ENCODE measurements at regions not wholly inside any gene's neighbourhood (a gene's known extent, or its start where the extent isn't known, plus 50 kb on each side); places are given as distances from the start of the nearest gene placed in this dataset.

- no peak for DNase-seq (ENCODE audit: low spot score)
Measured at GRCh38 chr2:105652014-105652796, 92.5 kb upstream of the NCK2 start.

DNA sequence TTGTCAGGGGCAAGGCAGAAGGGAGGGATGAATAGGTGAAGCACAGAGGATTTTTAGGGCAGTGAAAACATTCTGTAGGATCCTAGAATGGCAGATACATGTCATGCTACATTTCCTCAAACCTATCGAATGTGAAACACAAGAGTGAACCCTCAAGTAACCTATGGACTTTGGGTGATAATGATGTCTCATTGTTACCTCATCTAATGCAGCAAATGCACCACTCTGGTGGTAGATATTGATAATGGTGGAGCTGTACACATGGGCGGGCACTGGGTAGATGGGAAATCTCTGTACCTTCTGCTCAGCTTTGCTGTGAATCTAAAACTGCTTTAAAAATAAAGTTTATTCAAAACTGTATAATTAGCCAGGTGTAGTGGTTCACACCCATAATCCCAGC, 95.2 kb upstream of the NCK2 start:
- DNase-seq (ENCODE audit: low spot score) = no peak

- DNase-seq (ENCODE audit: low spot score) = no peak
Measured at GRCh38 chr2:105647731-105648130, 97.0 kb upstream of the NCK2 start.

DNA sequence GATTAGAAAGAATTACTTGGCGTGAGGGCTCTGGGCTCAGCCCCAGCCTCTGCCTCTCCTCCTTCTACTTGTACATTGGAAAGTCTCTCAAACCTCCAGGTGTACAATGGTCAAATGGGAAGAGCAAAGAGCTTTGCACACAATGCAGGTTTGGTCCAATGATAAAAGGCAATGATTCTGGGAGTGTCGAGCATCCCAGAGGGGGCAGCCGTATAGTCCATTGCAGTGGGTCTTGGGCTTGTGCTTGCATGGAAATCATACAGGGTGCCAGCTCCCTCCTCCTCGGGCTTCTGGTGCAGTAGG, 98.0 kb upstream of the NCK2 start:
- no peak for DNase-seq (ENCODE audit: low spot score)

DNA sequence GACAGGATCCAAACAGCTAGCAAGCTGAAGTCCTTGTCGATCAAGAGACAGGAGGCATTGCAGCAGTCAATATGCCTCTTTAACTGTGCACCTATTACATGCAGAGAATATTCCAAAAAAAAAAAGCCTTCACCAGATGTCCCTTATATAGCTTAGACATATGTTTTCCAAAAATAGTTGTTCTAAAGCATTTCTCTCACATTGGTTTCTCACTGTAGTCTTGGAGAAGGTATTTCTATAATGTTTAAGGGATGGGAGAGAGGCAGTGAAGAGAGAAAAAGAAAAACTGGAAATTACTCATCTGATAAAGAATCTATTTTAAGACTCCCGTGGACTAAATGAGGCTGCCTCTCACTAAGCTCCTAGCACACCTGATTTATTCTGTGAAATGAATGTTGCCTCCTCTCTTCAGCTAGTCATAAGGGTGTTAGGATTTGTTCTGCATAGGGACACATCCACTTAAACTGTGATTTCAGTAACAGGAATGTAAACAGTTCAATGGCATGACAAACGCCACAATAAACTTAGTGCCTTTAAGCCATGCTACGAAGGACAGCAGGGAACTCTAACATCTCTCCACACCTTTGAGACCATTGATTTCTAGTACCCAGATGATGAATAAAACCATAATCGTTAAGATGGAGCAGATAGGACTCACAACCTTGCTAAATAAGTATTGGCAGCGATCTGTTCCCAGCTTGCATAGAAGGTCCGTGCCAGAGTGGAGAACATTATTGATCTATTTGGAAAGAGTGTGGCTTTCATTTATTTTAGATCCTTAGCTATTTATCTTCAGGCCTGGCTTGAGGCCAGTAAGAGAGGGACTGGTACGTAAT, 98.6 kb upstream of the NCK2 start:
- no peak for DNase-seq (ENCODE audit: low spot score)

- no peak for DNase-seq (ENCODE audit: low spot score)
Measured at GRCh38 chr2:105645031-105645937, 99.4 kb upstream of the NCK2 start.

DNA sequence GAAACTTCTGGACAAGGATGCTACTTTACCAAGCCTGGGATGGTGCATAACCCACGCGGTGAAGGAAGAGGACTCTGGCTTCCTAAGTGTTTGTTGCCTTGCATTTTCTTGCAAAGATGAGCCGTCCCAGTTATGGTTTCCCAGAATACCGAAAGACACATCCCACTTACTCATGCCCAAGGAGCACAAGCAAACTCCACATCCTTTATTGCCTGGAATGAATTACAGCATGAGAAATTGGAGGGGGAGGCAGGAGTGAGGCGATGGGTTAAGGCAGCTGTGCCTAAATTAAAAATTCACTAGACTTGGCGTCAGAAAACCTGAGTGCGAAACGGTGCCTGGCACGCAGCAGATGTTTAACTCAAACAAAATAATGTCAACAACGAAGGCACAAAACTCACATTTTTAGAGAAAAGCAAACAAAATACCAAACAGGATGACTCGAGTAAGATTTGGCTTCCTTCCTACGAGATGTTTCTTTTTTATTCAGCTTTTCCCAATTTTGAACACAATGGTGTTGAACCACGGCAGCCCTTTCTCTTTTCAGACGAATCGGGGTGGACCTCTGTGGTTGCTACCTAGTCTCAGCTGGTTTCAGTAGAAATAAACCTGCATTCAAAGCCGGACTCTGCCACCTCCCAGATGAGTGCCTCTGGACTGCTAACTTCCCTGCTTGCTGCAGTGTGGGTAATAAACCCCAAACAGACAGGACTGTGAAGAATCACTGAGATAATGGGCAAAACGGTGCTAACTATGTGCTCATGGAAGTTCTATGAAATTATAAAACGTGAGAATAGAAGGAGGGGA, 100.3 kb upstream of the NCK2 start:
- DNase-seq (ENCODE audit: low spot score) = peak; percentile 25

DNA sequence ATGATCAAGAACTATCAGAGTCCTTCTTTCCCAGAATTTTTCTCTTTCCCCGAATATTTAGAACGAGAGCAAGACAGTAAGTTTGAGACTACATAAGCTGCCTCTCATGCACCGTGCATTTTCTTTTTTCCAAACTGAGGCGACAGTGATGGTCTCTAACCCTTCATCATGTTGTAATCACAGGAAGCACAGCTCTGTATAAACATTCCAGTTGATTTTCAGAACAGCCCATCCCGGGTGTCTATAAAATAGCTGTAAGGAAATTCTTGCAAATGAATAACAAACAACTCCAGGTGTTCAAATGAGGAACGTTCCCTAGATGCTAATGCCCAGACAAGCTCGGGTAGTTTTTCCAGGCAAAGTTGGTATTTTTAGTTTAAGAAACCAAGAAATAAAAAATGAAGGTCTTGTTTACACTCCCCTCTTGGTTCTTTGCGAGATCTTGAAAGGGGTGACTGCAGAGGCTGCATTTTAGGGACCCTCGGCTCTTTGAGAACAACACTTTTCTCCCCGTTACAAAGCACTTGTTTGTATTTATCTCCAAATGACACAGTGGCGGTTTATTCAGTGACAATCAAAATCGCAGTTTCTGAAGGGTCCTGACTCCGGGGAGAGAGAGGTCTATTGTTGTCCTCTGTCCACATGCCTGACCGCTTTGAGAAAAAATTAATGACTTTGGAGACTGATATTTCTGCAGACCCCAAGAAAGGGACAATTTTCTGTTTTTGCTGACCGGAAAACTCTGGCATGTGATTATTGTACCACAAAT, 101.1 kb upstream of the NCK2 start:
- no peak for DNase-seq (ENCODE audit: low spot score)

GRCh38 chr2:105641389-105641811, 103.3 kb upstream of the NCK2 start:
- no peak for DNase-seq (ENCODE audit: low spot score)

GRCh38 chr2:105640246-105640645, 104.5 kb upstream of the NCK2 start:
- DNase-seq (ENCODE audit: low spot score) = no peak

- DNase-seq (ENCODE audit: low spot score) = no peak
Measured at GRCh38 chr2:105636109-105636740, 108.5 kb upstream of the NCK2 start.

- DNase-seq (ENCODE audit: low spot score) = no peak
Measured at GRCh38 chr2:105635564-105635963, 109.1 kb upstream of the NCK2 start.

DNA sequence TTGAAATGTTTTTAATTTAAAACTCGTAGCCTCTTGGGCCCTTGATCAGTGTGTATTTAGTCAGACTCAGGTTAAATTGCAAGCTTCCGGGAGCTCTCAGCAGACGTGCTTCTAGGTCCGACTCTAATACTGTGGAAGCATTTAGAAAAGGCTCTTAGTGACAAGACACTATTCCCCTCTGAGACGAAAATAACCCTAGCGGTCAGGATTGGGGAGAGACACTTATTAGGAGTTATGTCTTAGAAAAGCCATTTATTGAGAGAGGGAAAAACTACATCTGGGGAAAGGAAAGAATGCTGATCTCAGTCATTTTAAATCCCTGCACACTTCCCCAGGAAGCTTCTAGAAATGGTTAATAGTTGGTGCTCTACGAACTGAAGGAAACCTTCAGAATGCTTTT, 110.5 kb upstream of the NCK2 start:
- no peak for DNase-seq (ENCODE audit: low spot score)

GRCh38 chr2:105631922-105632321, 112.8 kb upstream of the NCK2 start:
- no peak for DNase-seq (ENCODE audit: low spot score)

DNA sequence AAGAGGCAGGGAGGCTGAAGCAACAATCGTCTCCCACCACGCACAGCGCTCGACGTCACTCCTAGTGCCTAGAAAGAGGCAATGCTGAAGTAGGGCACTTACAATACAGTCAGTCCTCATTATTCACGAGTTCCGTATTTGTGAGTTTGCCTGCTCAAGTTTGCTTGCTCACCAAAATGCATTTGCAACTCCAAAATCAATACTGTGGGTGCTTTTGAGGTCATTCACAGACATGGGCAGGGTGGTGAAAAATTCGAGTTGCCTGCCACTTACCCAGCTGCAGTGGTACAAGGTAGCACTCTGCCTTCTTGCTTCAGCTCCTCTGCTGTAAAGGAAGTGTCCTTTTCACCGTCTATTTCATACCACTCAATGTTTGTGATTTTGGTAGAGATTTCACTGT, 113.7 kb upstream of the NCK2 start:
- DNase-seq (ENCODE audit: low spot score) = no peak

GRCh38 chr2:105629634-105630033, 115.1 kb upstream of the NCK2 start:
- DNase-seq (ENCODE audit: low spot score) = no peak

- DNase-seq (ENCODE audit: low spot score) = no peak
Measured at GRCh38 chr2:105627534-105627933, 117.2 kb upstream of the NCK2 start.

- no peak for DNase-seq (ENCODE audit: low spot score)
Measured at GRCh38 chr2:105626966-105627340, 117.8 kb upstream of the NCK2 start.

DNA sequence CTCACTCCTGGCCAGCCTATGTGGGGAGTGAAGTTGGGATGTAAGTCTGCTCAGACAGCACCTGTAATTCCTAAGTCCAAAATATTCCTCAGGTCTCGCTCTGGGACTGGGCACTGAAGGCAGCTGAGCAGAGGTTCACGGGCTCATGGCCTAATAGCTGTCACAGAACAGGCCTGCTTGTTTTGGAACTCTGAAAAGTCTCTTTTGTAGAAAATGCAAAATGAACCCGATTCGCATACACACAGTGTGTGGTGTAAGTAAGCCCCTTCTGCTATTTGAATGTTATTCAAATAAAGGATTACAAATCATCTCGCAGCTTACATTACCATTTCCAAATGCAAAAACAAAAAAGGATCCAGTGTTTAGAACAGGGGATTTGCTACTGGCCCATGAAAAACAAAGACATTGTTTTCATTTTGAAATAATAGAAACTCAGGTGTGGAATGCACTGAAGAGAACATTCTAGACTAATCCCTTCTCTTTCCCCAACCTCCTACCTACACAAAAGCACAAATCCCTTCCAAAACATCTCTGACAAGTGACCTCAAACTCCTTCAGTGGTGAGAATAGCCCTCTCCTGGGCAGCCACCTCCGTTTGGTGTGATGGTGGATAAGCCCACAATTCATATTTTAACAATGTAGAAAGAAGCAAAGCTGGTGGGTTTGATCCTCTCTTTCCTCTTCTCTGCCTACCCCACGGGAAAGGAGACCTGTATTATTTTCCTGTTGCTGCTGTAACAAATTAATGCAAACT, 118.3 kb upstream of the NCK2 start:
- DNase-seq (ENCODE audit: low spot score) = no peak

DNA sequence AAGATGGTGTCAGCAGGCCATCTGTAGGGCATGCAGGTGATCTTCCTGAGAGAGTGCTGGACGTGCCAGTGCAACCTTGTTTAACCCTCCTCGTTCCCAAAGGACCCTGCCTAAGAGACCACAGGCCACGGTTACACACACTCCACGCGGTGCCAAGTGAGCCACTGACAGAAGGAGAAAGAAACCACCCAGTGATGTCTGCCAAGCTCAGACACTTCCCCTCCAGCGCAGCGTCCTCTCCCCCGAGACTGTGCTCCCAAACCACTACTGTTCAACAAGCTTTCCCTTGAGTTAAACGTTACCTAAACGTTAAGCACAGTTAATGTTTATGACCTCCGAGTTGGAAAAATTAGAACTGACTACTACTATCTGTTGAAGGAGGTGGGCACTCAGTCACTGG, 119.1 kb upstream of the NCK2 start:
- DNase-seq (ENCODE audit: low spot score) = no peak
